Neuron (in vitro differentiated cells): ENCODE measurements at regions not wholly inside any gene's neighbourhood (a gene's known extent, or its start where the extent isn't known, plus 50 kb on each side); places are given as distances from the start of the nearest gene placed in this dataset.

Source experiments
- H2AFZ ChIP-seq: one replicate; pipeline ENCODE4 v1.6.1; 2013; ENCODE audit warnings: low read depth, mild to moderate bottlenecking, inconsistent platforms, low read length, moderate library complexity
- H3K27me3 ChIP-seq: one replicate; pipeline ENCODE4 v1.6.1; 2013; ENCODE audit warnings: low read length; ENCODE audit not compliant: insufficient read depth
- H3K36me3 ChIP-seq: one replicate; pipeline ENCODE4 v1.6.1; 2013; ENCODE audit warnings: low read length; ENCODE audit not compliant: insufficient read depth
- H3K4me1 ChIP-seq: one replicate; pipeline ENCODE4 v1.6.1; 2013; ENCODE audit warnings: low read length; ENCODE audit not compliant: insufficient read depth
- H3K4me3 ChIP-seq: 2 replicates; pipeline ENCODE4 v1.5.1; 2013; ENCODE audit warnings: mild to moderate bottlenecking, low read length, moderate library complexity
- H3K9me3 ChIP-seq: one replicate; pipeline ENCODE4 v1.6.1; 2013; ENCODE audit warnings: low read length

DNA sequence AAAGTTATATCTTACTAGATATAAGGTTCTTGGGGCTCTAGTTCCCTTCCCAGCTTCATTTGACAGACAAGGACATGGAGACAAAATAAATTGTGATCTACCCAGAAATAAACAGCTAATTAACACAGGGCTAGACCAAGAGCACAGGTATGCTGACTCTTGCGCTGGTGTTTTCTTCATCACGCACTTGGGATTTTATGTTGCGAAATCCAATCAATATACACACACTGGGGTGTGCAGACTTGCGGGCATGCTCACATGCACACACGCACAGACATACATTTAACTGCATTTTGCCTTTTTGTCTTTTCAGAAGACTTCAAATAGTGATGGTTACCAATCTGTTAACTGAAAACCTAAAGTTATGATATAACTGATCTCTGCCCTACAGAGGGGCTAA, 91.2 kb downstream of the LRATD1 start:
- Histone ChIP-seq H3K9me3 (no peaks in the 10 kb centered on the region), H3K4me3 (no peak overlapping the region), H3K36me3 (no peaks in the 10 kb centered on the region), H3K4me1 (no peaks in the 10 kb centered on the region), H2AFZ (no peak overlapping the region), H3K27me3 (no peaks in the 10 kb centered on the region)

DNA sequence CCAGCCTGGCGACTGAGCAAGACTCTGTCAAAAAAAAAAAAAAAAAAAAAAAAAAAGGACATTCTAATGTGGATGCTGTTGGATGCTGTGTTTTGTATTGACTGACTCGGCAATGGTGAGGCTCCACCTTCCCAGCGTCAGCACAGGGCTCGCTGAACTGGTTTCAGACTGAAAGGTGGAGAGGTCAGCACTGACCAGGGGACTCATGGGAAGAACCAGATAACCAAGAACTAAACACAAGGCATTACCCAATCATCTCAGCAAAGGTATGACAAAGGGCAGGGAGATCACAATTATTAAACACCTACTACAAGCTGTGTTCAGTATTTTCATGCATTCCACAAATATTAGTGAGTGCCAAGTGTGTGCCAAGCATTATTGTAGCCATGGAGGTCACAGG, 103.2 kb downstream of the LRATD1 start:
- Histone ChIP-seq H3K9me3 (no peaks in the 10 kb centered on the region), H3K27me3 (no peaks in the 10 kb centered on the region), H2AFZ (no peak overlapping the region), H3K36me3 (no peaks in the 10 kb centered on the region), H3K4me1 (no peaks in the 10 kb centered on the region), H3K4me3 (no peak overlapping the region)

DNA sequence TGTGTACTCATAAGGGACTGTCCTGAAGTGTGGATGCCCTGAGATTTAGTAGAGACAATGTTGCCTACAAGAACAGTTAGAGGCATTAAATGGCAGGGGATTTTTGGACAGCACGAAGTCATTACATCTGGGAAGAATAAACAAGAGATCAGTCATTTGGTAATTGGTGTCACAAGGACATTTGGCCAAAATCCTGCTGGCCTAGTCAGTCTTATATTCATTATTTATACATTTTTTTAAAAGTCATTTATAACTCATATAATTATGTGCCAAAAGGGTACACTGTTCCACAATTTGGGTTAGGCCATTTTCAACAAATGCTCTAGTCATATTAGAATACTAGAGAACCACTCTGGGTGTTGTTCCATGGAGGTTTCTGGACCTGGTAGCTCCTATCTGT, 104.7 kb downstream of the LRATD1 start:
- Histone ChIP-seq H3K4me3 (no peak overlapping the region), H2AFZ (no peak overlapping the region), H3K27me3 (no peaks in the 10 kb centered on the region), H3K9me3 (no peaks in the 10 kb centered on the region), H3K4me1 (no peaks in the 10 kb centered on the region), H3K36me3 (no peaks in the 10 kb centered on the region)

DNA sequence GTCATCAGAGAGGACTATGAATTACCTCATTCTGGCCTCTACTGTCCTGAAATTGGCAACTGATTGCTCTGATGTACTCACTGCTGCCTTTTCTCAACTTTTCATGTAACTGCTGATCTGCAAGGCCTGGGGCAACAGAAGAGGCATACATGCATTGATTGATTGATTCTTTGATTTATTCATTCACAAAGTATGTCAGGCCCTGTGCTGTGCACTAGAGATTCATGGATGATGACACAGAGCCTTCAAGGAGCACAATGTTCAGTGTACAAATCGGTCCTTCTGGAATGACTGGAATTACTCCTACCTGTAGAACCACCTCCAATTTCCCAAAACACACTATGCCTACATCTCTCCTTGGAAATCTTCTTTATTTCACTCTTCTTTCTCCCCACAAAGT, 111.3 kb downstream of the LRATD1 start:
- no peaks in the 10 kb centered on the region for H3K4me1 ChIP-seq
- H2AFZ ChIP-seq: no peak overlapping the region
- H3K36me3 ChIP-seq: no peaks in the 10 kb centered on the region
- H3K27me3 ChIP-seq: no peaks in the 10 kb centered on the region
- no peak overlapping the region for H3K4me3 ChIP-seq
- H3K9me3 ChIP-seq: no peaks in the 10 kb centered on the region

DNA sequence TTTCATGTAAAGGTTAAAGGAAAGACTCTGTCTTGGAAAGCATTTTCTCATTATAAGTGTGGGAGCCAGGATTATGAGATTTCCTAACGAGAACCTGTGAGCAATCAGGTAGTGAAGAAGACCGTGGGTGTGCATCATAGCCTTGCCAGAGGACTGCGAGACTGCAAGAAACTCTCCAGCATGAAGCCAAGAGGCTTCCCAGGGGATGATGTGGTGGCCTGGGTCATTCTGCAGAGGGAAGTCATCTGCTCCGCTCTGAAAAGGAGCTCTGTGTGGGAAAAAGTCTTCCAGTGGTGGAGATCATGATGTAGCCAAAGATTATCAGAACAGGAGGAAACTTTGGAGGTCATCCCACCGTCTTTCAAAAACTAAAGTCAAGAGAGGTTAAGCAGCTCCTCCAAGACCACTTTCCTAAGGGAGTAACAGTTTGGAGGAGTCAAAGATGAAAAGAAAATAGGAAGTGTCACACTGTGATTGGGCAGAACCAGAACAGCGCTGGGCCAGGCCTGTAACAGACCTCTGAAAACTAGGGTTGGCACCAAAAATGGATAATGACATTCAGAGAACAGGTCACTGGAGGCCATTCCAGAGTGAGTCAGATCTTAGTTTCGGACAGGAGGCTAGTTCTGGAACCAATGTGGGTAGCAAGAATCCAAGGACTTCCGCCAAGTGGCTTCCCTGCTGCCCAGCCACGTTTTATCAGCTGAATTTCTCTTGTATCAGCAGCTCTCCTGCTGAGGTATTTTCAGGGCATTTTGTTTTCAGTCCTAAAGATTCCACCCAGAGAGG, 113.0 kb downstream of the LRATD1 start:
- no peaks in the 10 kb centered on the region for H3K27me3 ChIP-seq
- H3K4me1 ChIP-seq: no peaks in the 10 kb centered on the region

DNA sequence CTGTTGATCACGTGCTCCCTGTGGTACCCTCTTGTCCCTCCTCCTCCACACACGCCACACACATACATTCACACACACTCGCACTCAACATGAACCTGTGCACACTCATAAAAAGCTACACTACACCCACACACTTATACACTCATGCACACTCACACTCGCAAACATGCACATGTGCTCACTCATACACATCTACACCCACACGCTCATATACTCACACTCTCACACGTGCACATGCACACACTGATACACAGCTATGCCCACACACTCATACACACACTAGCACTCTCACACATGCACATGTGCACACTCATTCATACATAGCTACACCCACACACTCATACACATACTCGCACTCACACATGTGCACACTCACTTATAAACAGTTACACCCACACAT, 113.6 kb downstream of the LRATD1 start:
- H3K36me3 ChIP-seq: no peaks in the 10 kb centered on the region
- H3K4me1 ChIP-seq: no peaks in the 10 kb centered on the region
- no peak overlapping the region for H2AFZ ChIP-seq
- H3K4me3 ChIP-seq: no peak overlapping the region
- no peaks in the 10 kb centered on the region for H3K27me3 ChIP-seq
- no peaks in the 10 kb centered on the region for H3K9me3 ChIP-seq

More for the DNA sequence above, 113.0 kb downstream of the LRATD1 start:
- H3K36me3 ChIP-seq: no peaks in the 10 kb centered on the region
- no peak overlapping the region for H3K4me3 ChIP-seq
- no peaks in the 10 kb centered on the region for H3K9me3 ChIP-seq
- H2AFZ ChIP-seq: no peak overlapping the region

DNA sequence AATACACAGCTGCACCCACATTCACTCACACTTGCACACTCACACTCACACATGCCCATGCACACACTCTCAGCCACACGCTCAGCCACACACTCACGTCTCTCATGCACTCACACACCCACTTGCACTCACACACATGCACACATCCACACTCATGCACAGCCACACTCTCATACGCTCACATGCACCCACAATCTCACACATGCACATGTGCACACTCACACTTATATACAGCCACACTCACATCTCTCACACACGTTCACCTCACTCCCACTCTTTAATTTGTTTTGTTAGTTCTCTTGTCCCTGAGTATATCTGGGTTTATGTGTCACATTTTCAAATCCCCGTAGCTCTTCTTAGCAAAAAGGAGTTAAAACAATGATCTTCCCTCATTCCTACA, 114.9 kb downstream of the LRATD1 start:
- no peaks in the 10 kb centered on the region for H3K36me3 ChIP-seq
- H3K27me3 ChIP-seq: no peaks in the 10 kb centered on the region
- no peaks in the 10 kb centered on the region for H3K4me1 ChIP-seq
- no peak overlapping the region for H3K4me3 ChIP-seq
- no peaks in the 10 kb centered on the region for H3K9me3 ChIP-seq
- no peak overlapping the region for H2AFZ ChIP-seq

DNA sequence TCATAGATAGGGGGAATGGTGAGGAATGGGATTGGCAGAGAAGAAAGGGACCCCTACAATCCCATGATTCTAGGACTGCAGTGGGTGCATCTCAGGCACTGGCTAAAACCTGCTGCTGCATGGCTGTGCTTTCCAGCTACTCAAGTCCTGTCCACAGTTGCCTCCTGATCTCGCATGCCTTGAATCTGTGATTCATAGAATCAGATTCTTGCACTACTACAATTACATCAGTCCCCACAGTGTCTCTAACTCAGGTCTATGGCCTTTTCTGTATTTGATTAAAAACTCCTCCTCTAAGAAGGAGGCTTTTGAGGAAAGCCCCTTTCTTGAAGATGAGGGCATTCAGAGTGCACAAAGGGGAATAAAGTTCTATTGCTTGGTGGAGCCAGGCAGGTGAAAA, 117.4 kb downstream of the LRATD1 start:
- H2AFZ ChIP-seq: no peak overlapping the region
- no peaks in the 10 kb centered on the region for H3K4me1 ChIP-seq
- H3K4me3 ChIP-seq: no peak overlapping the region
- no peaks in the 10 kb centered on the region for H3K36me3 ChIP-seq
- no peaks in the 10 kb centered on the region for H3K9me3 ChIP-seq
- H3K27me3 ChIP-seq: no peaks in the 10 kb centered on the region

DNA sequence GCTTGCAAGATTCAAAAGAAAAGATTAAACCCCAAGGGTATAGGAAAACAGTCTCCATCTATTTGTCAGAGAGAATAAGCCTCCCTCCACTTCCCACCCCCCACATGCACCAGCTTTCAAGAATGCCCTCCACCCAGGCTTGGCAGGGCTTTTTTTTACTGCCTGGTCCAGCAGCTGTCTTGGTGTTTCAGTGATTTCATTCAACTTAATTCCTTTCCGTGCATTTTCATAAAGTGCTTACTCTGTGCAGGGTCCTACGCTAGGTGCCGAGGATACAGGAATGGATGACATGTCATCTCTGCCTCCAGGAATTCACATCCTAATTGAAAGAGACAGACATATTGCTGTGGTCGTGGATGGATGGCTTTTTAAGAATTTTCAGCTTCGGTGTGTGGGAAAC, 117.9 kb downstream of the LRATD1 start:
- no peaks in the 10 kb centered on the region for H3K4me1 ChIP-seq
- H3K27me3 ChIP-seq: no peaks in the 10 kb centered on the region
- H2AFZ ChIP-seq: no peak overlapping the region
- H3K4me3 ChIP-seq: no peak overlapping the region
- H3K36me3 ChIP-seq: no peaks in the 10 kb centered on the region
- H3K9me3 ChIP-seq: no peaks in the 10 kb centered on the region

DNA sequence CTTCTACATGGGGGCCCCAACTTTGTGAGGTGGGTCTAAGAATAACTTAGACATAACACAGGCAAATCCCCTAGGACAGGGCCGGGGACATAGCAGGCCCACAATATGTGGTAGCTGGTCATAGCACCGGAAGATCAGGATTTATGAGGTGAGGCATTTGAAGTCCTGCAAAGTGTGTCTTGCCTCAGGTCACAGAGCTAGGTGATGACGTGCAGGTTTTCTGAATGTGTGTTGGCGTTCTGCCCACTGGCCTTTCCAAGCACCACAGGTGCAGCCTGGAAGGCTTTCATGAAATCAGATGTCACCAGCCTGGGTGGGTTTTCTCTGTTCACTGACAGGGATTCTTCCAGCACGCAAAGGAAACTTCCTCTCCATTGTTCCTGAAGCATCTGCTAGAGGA, 119.1 kb downstream of the LRATD1 start:
- no peak overlapping the region for H2AFZ ChIP-seq
- H3K4me3 ChIP-seq: no peak overlapping the region
- no peaks in the 10 kb centered on the region for H3K27me3 ChIP-seq
- no peaks in the 10 kb centered on the region for H3K36me3 ChIP-seq
- H3K9me3 ChIP-seq: no peaks in the 10 kb centered on the region
- no peaks in the 10 kb centered on the region for H3K4me1 ChIP-seq

DNA sequence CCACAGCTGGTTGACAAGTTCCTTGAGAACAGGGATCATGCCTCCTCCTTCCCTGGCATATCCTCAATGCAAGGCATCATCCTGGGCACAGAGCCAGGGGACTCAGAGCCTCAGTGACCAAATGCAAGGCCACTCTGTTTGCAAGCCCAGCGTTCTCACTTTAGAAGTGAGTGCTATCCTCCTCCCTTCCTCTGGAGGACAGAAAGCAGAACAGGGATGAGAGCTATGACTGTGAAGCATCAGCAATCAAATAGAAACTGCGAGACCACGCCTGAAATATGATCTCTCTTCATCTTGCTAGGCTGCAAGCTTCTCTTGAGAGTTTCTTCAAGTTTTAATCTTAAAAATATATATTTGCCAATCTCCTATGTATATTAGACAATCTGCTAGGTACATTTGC, 119.8 kb downstream of the LRATD1 start:
- H2AFZ ChIP-seq: no peak overlapping the region
- H3K4me3 ChIP-seq: no peak overlapping the region
- H3K36me3 ChIP-seq: no peaks in the 10 kb centered on the region
- no peaks in the 10 kb centered on the region for H3K4me1 ChIP-seq
- H3K27me3 ChIP-seq: no peaks in the 10 kb centered on the region
- no peaks in the 10 kb centered on the region for H3K9me3 ChIP-seq

DNA sequence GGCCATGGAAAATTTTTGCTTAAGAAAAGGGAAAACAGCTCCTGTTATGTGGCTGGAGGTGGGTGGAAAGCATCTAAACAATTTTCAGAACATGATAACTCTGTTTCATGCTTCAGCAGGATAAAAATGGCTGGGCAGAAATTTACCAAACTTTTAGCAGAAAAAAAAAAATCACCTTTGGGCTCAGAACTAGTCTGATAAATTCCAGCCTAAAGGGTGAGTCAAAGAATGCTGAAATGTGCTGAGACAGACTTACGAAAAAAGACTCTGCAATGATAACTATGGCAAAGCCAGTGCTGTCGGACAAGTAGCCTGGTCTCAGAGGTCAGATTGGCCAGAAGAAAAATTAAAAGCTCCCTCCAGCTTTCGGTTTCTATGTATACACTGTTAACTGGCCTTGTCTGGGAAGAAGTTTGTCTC, 123.6 kb downstream of the LRATD1 start:
- Histone ChIP-seq H3K9me3 (no peaks in the 10 kb centered on the region), H3K4me1 (no peaks in the 10 kb centered on the region), H2AFZ (no peak overlapping the region), H3K27me3 (no peaks in the 10 kb centered on the region), H3K4me3 (no peak overlapping the region), H3K36me3 (no peaks in the 10 kb centered on the region)

DNA sequence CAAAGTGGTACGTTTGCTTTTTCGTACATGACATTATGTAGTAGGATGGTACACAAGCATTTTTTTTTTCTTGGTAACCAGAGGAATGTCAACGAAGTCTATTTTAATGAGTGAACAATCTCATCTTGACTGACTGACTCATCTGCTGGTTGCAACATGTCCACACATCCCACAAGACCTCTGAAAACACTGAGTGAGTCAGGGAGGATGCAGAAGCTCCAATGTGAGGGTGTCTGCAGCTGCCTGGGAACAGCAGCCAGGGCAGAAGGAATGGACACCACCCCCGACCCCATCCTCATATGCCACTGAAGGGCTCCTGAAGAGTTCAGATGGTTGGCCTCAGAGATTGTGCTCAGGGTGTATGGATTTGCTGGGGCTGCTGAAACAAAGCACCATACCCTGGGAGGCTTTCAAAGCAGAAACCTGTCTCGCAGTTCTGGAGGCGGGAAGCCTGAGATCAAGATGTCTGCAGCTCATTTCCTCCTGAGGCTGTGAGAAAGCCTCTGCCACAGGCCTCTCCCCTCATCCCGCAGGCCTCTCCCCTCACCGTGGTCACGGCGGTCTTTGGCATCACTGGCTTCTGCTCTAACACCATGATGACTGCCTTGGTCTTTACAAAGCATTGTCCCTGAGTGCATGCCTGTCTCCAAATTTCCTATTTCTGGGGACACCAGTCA, 124.6 kb downstream of the LRATD1 start:
- Histone ChIP-seq H3K4me3 (no peak overlapping the region), H3K4me1 (no peaks in the 10 kb centered on the region), H3K27me3 (no peaks in the 10 kb centered on the region), H2AFZ (no peak overlapping the region), H3K9me3 (no peaks in the 10 kb centered on the region), H3K36me3 (no peaks in the 10 kb centered on the region)

DNA sequence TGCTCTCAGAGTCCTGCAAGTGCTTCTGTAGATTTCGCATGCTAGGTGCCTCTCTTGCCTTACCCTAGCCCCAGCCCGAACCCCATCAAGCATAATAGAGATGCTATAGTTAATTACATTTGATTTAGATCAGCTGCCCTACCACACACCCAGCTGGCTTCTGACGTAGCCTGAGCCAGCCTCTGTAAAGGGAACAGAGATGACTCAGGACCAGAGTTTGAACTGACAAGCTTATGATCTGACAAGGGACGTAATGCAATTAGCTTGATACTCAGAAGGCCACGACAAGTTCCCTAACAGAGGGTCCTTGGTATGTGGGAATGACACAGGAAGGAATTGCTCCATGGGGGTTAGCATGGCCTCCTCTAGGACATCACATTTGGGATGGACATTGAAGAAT, 126.6 kb downstream of the LRATD1 start:
- Histone ChIP-seq H3K4me1 (no peaks in the 10 kb centered on the region), H3K9me3 (no peaks in the 10 kb centered on the region), H3K4me3 (no peak overlapping the region)

More for the DNA sequence above, 126.6 kb downstream of the LRATD1 start:
- Histone ChIP-seq H3K27me3 (no peaks in the 10 kb centered on the region), H2AFZ (no peak overlapping the region), H3K36me3 (no peaks in the 10 kb centered on the region)
